ENCODE measurements at regions not wholly inside any gene's neighbourhood (a gene's known extent, or its start where the extent isn't known, plus 50 kb on each side); places are given as distances from the start of the nearest gene placed in this dataset.

DNA sequence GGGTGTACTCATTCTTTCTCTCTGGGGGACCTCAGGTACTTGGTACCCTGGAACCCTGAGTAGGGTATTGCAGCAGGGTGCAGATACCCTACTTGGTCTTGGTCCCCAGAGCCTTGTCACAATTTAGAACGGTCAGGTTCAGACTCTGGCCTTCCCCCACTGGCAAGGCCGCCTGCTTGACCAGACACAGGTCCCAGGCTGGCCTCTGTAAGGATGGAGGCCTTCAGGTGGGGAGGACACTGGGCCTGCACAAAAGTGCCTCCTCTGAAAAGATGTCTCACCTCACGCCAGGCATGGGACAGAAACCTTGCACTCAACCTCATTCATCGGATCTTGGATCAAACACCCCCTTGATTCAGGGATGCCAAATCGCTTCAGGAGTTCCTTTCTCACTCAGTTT lies 158.4 kb downstream of the KLF13 start:
- TF ChIP-seq TCF12 (IDR thresholded peaks at IDR 0.05; ENCODE audit: low read depth, low read length) (no peak), YY1 (IDR thresholded peaks at IDR 0.05; ENCODE audit: low read depth, low read length) (no peak), PAX8 (IDR thresholded peaks at IDR 0.05) (no peak), ZNF24 (IDR thresholded peaks at IDR 0.05) (no peak), CBX3 (IDR thresholded peaks at IDR 0.05; ENCODE audit: borderline replicate concordance, low read depth) (no peak), POLR2AphosphoS2 (IDR thresholded peaks at IDR 0.05; ENCODE audit: low read depth, low read length) (no peak), NFYB (IDR thresholded peaks at IDR 0.05; ENCODE audit: insufficient read depth, low read depth, low read length) (no peak)
- TF ChIP-seq, protein P1, sequence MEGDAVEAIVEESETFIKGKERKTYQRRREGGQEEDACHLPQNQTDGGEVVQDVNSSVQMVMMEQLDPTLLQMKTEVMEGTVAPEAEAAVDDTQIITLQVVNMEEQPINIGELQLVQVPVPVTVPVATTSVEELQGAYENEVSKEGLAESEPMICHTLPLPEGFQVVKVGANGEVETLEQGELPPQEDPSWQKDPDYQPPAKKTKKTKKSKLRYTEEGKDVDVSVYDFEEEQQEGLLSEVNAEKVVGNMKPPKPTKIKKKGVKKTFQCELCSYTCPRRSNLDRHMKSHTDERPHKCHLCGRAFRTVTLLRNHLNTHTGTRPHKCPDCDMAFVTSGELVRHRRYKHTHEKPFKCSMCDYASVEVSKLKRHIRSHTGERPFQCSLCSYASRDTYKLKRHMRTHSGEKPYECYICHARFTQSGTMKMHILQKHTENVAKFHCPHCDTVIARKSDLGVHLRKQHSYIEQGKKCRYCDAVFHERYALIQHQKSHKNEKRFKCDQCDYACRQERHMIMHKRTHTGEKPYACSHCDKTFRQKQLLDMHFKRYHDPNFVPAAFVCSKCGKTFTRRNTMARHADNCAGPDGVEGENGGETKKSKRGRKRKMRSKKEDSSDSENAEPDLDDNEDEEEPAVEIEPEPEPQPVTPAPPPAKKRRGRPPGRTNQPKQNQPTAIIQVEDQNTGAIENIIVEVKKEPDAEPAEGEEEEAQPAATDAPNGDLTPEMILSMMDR (IDR thresholded peaks at IDR 0.05 in 2 of 3, conservative IDR thresholded peaks at IDR 0.05 in 1 of 3; ENCODE audit: control insufficient read depth in 2 of 3, extremely low read depth in 1 of 3, insufficient read depth in 1 of 3, low read depth in 3 of 3, low read length in 3 of 3) = no peak

Data from GM12878 (cell line).